HT-29 (cell line): ENCODE measurements at regions not wholly inside any gene's neighbourhood (a gene's known extent, or its start where the extent isn't known, plus 50 kb on each side); places are given as distances from the start of the nearest gene placed in this dataset.
"Not testable (repeated sequence)": the region's sequence is repeated elsewhere in the genome, so short reads cannot be mapped to it uniquely, and the experiment has no call there.

ENCODE experiments used
- DNase-seq: peaks from one replicate; pipeline ENCODE4 v3.0.0-alpha.2; 2015; ENCODE audit warnings: low spot score

DNA sequence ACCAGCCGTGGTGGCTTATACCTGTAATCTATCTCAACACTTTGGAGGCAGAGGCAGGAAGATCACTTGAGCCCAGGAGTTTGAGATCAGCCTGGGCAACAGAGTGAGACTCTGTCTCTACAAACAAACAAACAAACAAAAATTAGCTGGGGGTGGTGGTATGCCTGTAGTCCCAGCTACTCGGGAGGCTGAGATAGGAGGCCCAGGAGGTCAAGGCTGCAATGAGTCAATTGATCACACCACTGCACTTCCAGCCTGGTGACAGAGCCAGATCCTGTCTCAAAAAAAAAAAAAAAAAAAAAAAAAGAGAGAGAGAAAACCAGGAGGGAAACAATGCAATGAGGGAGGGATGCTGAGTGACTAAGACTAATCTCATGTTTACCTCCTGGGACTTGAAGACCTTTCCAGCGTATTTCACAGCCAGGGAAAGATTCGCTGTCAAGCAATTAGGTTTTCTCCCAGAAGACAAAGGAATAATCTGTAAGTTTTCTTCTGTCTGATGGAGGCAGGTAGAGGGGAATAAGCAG, 51.1 kb upstream of the MIER3 start:
- DNase-seq = no peak

DNA sequence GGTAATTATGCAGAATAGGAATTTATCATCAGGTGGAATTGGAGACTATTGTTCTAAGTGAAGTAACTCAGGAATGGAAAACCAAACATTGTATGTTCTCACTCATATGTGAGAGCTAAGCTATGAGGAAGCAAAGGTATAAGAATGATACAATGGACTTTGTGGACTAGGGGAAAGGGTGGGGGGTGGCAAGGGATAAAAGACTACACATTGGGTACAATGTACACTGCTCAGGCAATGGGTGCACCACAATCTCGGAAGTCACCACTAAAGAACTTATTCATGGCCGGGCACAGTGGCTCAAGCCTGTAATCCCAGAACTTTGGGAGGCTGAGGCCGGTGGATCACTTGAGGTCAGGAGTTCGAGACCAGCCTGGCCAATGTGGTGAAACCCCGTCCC, 51.6 kb upstream of the MIER3 start:
- DNase-seq = not testable (repeated sequence)

DNA sequence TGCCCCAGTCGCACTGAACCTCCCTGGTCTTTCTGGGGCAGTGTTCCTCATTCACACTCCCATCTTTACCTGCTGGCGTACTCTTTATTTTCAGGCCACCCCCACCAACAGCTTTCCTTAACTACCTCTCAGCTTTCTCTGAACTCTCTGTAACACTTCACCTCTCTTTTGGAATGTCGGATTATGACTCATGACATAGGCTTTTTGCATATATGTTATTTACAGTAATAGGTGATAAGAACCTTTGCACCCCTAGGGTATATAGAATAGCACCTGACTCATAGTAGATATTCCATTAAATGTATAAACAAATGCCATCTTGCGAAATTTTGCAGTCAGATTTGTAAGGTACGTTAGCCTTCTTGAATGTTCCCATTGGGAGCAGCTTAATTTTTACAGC, 52.9 kb upstream of the MIER3 start:
- peak; percentile 76 for DNase-seq

DNA sequence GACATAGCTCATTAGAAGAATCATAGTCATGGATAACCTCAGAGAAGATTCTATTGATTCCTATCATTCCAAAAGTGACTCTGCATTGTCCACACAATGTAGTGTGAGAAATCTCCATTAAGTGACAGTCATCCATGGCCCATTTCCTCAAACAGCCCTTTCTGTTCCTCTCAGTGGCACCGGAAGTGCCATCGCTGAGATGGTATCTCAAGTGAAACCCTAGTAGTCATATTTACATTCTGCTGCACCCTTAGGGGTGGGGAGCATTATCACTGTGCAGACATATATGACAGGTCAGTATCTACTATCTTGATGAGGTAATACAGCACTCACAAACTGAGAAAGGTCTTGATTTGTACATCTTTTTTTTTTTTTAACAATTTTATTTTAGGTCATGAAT, 55.4 kb upstream of the MIER3 start:
- DNase-seq = peak; percentile 52

DNA sequence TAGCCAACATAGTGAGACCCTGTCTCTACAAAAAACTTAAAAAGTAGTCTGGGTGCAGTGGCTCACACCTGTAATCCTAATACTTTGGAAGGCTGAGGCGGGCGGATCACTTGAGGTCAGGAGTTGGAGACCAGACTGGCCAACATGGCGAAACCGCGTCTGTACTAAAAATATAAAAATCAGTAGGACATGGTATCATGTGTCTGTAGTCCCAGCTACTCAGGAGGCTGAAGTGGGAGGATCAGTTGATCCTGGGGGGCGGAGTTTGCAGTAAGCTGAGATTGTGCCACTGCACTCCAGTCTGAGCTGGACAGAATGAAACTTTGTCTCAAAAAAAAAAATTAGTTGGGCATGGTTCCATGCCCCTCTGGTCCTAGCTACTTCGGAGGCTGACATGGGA, 57.9 kb upstream of the MIER3 start:
- DNase-seq = no peak

DNA sequence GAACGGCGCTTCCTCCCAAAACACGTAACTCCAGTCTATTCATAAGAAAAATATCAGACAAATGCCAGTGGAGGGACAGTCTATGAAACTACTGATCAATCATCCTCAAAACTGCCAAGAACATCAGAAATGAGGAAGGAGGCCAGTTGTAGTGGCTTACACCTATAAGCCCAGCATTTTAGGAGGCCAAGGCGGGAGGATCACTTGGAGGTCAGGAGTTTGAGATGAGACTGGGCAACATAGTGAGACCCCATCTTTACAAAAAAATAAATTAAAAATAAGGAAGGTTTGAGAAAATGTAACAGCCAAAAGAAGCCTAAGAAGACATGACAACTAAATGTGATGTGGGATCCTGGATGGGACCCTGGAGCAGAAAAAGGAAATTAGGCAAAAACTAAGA, 58.9 kb upstream of the MIER3 start:
- DNase-seq = no peak

DNA sequence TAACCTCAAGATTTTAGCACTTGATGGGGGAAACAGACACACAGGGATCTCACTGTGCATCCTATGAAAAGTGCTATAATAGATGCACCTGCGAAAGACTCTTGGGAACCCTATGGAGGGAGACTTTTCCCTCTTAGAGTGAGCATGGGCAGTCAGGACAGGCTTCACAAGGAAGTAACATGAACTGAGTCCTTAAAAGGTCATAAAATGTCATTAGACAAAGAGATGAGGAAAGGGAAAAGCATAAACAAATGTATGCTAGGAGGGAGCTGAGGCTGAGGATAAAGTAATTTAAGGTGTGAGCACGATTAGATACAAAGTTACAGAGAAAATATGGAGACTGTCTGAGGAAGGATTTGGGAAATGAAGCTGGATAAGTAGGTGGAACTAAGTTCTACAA, 60.6 kb upstream of the MIER3 start:
- no peak for DNase-seq

DNA sequence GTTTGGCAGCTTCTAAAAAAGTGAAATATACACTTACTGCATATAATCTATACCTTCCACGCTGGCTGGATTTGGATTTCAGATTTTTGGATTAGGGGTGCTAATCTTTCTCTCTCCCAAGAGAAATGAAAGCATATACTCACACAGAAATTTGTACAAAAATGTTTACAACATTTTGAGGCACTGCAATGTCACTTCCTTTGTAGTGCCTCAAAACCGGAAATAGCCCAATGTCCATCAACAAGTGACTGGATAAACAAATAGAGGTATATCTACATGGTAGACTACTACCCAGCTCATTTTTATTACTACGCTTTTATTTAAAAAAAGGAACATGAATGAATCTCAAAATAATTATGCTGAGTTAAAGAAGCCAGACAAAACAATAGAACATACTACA, 74.0 kb upstream of the MIER3 start:
- no peak for DNase-seq

DNA sequence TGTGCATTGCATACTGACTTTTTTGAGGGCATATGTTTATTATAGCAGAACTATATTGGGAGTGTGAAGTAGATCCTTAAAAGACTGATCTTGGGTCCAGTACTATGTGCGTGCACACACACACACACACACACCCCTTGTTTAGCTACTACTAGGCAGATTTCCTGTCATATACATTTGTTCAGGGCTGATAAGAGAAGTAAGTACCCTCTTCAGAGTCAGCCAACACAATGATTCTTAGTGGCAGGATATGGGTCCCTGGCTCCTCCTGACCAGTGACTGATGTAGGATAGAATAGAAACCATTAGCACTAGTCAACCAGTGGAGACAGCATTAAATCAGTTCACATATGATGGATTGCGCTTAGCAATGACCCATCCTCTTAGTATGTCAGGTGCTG, 76.2 kb upstream of the MIER3 start:
- no peak for DNase-seq

DNA sequence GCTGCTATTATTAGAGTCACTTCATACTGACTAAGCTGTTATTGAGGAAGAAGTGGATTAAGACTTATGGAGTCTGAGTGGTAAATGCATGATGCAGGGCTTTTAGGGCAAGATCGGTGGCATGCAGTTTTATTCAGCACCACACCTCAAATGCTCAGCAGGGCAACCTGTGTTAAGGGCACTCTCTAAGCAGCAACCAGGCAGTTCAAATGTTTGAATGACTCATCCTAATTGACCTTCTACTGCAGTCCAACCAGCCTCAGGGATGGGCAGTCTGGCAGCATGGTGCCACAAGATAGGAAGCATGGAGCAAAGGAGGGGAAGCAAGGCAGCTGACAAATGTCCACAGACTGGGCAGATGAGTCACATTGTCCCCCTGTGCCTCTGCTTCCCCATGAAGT, 80.2 kb upstream of the MIER3 start:
- peak; percentile 71 for DNase-seq

DNA sequence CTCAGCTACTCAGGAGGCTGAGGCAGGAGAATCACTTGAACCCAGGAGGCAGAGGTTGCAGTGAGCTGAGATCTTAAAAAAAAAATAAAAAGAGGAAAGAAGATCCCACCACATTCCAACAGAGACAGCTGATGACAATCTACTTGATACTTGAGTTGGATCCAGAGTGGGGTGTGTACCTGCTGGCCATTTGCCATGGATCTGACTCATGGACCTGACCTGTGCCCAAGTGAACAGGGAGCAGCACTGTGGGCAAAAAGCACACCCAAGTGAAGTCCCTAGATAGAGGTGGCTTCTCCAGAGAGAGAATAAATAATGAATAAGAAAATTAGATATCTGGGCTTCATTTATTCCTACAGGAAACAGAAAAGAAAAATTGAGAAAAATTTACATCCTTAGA, 81.2 kb upstream of the MIER3 start:
- DNase-seq = peak; percentile 90

DNA sequence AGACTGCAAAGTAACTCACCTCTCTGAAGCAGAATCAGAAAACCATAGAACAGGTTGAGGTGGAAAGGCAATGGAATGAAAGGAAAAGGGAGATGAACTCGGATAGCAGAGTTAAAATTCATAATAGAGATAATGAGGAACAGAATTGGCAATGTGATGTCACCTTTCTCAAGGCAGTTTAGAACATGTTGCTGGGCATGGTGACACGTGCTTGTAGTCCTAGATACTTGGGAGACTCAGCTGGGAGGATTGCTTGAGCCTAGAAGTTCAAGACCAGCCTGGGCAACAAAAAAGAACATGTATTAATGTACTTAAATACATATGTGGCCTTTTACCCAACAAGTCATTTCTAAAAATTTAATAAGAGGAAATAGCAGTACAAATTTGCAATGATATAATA, 81.6 kb upstream of the MIER3 start:
- no peak for DNase-seq

DNA sequence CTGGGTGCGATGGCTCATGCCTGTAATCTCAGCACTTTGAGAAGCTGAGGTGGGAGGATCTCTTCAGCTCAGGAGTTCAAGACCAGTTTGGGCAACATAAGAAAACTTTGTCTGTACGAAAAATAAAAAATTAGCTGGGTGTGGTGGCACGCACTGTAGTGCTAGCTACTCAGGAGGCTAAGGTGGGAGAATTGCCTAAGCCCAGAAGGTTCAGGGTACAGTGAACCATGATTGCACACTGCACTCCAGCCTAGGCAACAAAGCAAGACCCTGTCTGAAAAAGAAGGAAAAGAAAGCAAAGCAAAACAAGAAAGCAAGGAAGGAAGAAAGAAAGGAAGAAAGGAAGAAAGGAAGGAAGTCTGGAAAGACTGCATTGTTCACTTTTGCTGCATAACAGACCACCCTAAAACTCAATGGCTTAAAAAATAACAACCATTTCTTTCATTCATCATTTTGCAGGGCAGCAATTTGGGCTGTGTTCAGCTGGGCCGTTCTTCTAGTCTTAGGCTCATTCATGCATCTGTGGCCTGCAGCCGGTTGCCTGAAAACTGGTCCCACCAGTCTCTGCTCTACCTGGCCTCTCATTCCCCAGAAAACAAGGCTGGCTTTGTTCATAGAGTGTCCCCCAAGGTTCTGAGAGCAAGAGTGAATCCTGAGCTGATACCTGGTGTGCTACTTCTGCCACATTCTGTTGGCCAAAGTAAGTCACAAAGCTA, 82.4 kb upstream of the MIER3 start:
- DNase-seq = peak; percentile 73

DNA sequence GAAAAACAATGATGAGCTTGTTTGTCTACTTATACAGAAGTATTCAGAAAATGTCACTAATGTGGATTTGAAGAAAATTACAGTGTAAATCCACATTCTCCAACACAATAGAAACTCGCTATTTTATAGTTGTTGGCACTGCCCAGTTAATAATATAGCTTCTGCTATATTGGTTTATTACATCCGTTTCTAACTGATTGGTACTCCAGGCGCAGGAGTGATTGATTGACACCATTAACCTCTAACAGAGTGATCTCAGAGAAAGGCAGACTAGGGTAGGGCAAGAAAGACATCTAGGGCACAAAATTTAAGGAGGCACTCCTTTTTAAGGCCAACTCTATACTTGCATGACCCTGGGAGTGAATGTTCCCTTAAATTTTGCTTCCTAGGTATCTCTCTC, 84.0 kb upstream of the MIER3 start:
- DNase-seq = no peak

DNA sequence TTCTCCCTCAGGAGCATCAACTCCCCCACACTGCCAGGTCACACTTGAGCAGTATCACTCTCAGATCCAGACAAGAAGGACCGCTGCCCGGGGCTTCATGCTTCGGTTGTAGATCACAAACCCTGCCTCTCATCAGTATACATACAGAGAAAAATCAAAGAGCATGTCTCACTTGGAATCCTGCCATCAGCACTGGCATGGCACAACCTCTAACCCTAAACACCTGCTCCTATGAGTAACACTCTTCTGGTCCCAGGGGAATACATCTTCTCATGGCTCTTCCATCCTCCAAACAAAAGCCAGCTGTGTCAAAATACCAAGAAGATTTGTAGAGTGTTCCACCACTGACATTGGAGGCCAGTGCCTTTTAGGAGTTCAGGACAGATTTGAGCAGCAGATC, 84.8 kb upstream of the MIER3 start:
- no peak for DNase-seq

DNA sequence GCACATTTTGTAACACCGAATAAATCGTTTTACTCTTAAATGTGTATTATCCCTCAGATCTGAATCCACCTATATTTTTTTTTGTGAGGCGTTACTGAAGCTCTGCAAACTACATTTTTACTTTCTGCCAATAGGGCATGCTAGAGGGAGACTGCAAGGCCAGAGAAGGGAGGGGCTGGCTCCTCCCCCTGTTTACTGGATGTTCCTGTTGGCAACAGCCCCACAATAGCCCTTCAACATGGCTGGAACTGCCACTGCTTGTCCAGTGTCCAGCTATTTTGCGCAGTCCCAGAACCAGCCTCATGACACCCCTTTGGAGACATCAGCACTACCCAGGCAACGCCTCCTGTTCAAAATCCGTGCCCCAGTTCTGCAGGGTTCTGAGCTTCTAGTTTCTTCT, 85.4 kb upstream of the MIER3 start:
- peak; percentile 62 for DNase-seq

DNA sequence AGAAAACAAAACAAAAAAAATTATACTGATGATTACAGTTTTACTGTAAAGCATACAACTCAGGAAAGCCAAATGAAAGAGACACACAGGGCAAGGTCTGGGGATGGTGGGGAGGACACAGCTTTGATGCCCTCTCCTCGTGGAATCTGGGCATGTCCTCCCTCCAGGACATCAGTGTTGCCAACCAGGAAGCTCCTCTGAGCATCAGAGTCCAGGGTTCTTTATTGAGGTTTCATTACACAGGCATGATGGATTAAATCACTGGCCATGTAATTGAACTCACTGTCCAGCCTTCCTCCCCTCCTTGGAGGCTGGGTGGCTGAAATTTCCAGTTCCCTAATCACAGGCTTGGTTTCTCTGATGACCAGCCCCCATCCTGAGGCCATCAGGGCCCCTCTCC, 89.6 kb upstream of the MIER3 start:
- DNase-seq = no peak

DNA sequence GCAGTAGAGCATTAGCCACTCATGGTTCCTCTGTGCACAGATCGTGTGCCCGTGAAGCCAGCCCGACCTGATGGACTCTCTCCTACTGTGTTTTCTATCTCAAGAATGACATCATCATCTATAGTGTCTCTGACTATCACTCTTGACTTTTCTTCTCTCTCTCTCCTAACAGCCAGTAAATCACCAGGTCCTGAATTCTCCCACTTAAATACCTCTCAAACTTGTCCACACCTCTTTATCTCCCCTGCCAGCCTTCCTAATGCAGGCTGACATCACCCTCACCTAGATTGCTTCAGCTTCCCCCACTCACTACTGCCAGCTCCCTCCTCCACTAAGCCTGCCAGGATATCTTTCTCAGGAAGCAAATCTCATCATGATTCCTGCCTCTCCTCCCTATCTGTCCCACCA, 90.6 kb upstream of the MIER3 start:
- DNase-seq = no peak

DNA sequence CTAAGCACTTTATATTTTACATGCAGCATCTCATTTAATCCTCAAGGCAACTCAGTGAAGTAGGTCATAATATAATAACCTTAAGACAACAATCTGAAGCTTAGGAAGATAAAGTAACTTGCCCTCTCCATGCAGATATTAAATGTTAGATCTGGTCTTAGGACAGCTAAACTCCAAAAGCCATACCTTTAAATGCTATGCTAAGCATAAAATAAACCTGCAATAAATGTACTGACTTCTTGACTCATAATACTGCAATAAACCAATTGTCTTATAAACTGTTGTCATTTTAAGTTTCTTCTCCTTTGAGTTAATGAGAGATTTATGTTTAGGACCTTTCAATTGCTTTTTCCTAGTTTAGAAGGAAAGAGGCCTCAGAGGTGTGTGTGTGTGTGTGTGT, 102.2 kb upstream of the MIER3 start:
- DNase-seq = no peak

DNA sequence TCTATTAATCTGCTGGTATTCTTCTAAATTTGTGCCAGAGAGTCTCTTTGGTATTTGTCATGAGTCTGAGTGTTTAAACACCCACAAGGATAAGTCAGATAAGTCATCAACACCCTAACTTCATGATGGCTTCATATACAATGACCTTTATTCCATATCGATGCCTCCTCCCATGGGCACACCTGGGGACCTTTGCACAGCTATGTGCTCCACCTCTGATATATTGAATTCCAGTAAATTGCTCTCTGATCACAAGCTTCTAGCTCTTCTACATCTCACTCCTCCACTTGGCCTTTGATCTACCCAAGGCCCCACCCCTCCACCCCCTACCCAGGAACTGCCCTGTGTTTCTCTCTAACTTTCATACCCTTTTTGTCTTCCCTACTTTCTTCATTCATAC, 102.7 kb upstream of the MIER3 start:
- DNase-seq = peak; percentile 55

DNA sequence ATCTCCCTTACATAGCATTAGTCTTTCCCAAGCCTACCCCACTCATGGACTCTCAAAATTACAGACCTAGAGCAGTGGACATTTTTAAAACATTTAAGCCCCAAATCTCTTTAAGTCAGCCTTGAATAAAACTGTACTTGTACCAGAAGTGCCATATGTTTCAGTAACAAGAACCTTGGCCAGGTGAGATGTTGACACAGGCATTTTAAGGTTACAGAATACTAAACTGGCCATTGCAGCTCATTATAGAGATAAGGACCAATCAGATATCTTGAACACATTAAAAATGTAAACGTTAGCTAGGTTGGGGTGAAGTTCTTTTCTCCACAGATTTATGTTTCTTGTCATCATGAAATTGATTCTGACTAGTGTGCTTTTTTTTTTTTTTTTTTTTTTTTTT, 103.8 kb upstream of the MIER3 start:
- DNase-seq = no peak

DNA sequence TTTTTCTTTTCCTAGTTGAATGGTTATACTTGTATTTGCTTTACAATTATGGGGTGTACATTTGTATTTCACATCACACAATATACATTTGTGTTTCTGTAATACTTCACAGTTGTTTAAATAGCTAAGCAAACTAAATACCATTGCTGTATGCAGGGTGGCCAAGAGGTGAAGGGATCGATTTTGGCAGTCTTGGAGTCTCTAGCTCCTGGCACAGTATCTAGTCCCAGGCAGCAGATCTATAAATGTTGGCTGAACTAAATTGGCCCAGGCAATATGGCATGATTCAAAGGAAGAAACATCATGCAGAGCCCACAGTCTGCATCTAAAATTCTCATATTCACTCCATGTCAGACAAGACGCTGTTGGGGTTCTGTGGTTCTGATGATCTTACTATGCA, 110.1 kb upstream of the GPBP1 start:
- no peak for DNase-seq

DNA sequence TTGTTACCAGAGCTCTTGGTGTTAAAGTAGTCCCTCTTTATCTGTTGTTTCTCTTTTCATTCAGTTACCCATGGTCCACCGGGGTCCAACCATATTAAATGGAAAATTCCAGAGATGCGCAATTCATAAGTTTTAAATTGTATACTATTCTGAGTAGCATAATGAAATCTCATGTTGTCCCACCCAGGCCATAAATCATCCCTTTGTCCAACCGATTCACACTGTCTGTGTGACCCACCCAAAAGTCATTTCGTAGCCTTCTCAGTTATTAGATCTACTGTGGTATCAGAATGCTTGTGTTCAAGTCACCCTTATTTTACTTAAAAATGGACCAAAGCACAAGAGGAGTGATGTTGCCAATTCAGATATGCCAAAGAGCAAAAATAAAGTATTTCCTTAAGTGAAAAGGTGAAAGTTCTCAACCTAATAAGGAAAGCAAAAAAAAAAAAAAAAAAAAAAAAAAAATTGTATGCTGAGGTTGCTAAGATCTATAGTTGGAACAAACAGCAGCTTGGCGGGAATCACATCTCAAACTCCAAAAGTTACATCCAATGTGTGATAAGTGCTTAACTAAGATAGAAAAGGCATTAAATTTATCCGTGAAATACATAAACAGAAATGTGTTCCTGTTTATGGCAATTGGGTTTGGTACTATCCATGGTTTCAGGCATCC, 106.8 kb upstream of the GPBP1 start:
- peak; percentile 7 for DNase-seq

DNA sequence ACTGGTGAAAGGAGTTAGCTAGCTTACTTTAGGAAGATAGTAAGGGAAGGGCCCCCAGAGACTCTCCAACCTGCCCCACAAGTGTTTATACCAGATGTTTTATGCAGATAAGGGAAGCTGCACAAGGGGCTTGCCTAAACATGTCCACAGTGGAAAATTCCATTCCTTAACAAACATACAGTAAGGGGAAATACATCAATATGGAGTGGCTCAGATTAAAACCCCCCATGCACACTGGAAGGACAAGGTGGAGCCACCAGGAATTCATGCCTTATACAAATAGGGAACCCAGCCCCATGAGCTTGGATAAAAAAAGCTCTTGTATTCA, 106.3 kb upstream of the GPBP1 start:
- DNase-seq = no peak
